ENCODE measurements at regions not wholly inside any gene's neighbourhood (a gene's known extent, or its start where the extent isn't known, plus 50 kb on each side); places are given as distances from the start of the nearest gene placed in this dataset.

- no peak overlapping the region for H3K27ac ChIP-seq (ENCODE audit: low read depth, low read length)
These were observed 409.1 kb upstream of the ATP11B start for GRCh38 chr3:182384221-182384620.

GRCh38 chr3:182385356-182385755, 407.9 kb upstream of the ATP11B start:
- Histone ChIP-seq H3K27me3 (ENCODE audit: control insufficient read depth, low read length) (no peaks in the 10 kb centered on the region), H3K9me3 (ENCODE audit: control insufficient read depth, insufficient read depth, low read length) (peaks cover 5% of the 10 kb centered on the region; the same call in 1 of the 2 replicates), H4K20me1 (ENCODE audit: control insufficient read depth, insufficient read depth, low read depth, low read length) (no peaks in the 10 kb centered on the region), H3K79me2 (ENCODE audit: control insufficient read depth, low read length) (no peaks in the 10 kb centered on the region), H3K36me3 (ENCODE audit: control insufficient read depth, low read length) (no peaks in the 10 kb centered on the region), H3K4me3 (ENCODE audit: low read length) (no peak overlapping the region), H3K27ac (ENCODE audit: low read depth, low read length) (no peak overlapping the region), H3K9me2 (replicated peaks; ENCODE audit: control insufficient read depth, low read length) (no peaks in the 10 kb centered on the region), H3K4me1 (ENCODE audit: control insufficient read depth, low read length) (no peaks in the 10 kb centered on the region), H3F3A (ENCODE audit: control insufficient read depth, insufficient read depth) (no peaks in the 10 kb centered on the region), H3K4me2 (ENCODE audit: low read length) (no peak overlapping the region)
- TF ChIP-seq CTCF (IDR thresholded peaks at IDR 0.05; ENCODE audit: low read depth, low read length, poor library complexity, severe bottlenecking) (no peak), EZH2phosphoT487 (IDR thresholded peaks at IDR 0.05; ENCODE audit: borderline replicate concordance, low read length) (no peak)

More at GRCh38 chr3:182384221-182384620, 409.1 kb upstream of the ATP11B start:
- Histone ChIP-seq H3K4me2 (ENCODE audit: low read length) (no peak overlapping the region), H4K20me1 (ENCODE audit: control insufficient read depth, insufficient read depth, low read depth, low read length) (no peaks in the 10 kb centered on the region), H3K27me3 (ENCODE audit: control insufficient read depth, low read length) (no peaks in the 10 kb centered on the region), H3K36me3 (ENCODE audit: control insufficient read depth, low read length) (no peaks in the 10 kb centered on the region), H3K4me3 (ENCODE audit: low read length) (no peak overlapping the region), H3K4me1 (ENCODE audit: control insufficient read depth, low read length) (no peaks in the 10 kb centered on the region), H3F3A (ENCODE audit: control insufficient read depth, insufficient read depth) (no peaks in the 10 kb centered on the region), H3K9me3 (ENCODE audit: control insufficient read depth, insufficient read depth, low read length) (peaks cover 5% of the 10 kb centered on the region; the same call in 1 of the 2 replicates), H3K9me2 (replicated peaks; ENCODE audit: control insufficient read depth, low read length) (no peaks in the 10 kb centered on the region), H3K79me2 (ENCODE audit: control insufficient read depth, low read length) (no peaks in the 10 kb centered on the region)
- no peak for TF ChIP-seq EZH2phosphoT487 (IDR thresholded peaks at IDR 0.05; ENCODE audit: borderline replicate concordance, low read length)
- TF ChIP-seq CTCF (IDR thresholded peaks at IDR 0.05; ENCODE audit: low read depth, low read length, poor library complexity, severe bottlenecking), result no peak

GRCh38 chr3:182388506-182388905, 404.8 kb upstream of the ATP11B start:
- Histone ChIP-seq H4K20me1 (ENCODE audit: control insufficient read depth, insufficient read depth, low read depth, low read length) (no peaks in the 10 kb centered on the region), H3K4me2 (ENCODE audit: low read length) (no peak overlapping the region), H3K27ac (ENCODE audit: low read depth, low read length) (no peak overlapping the region), H3K9me3 (ENCODE audit: control insufficient read depth, insufficient read depth, low read length) (peaks cover 5% of the 10 kb centered on the region; the same call in 1 of the 2 replicates), H3K4me1 (ENCODE audit: control insufficient read depth, low read length) (peaks cover 21% of the 10 kb centered on the region), H3K36me3 (ENCODE audit: control insufficient read depth, low read length) (no peaks in the 10 kb centered on the region), H3F3A (ENCODE audit: control insufficient read depth, insufficient read depth) (peaks cover 3% of the 10 kb centered on the region; the same call in 1 of the 2 replicates), H3K9me2 (replicated peaks; ENCODE audit: control insufficient read depth, low read length) (no peaks in the 10 kb centered on the region), H3K4me3 (ENCODE audit: low read length) (no peak overlapping the region), H3K27me3 (ENCODE audit: control insufficient read depth, low read length) (no peaks in the 10 kb centered on the region), H3K79me2 (ENCODE audit: control insufficient read depth, low read length) (no peaks in the 10 kb centered on the region)
- TF ChIP-seq EZH2phosphoT487 (IDR thresholded peaks at IDR 0.05; ENCODE audit: borderline replicate concordance, low read length) (no peak), CTCF (IDR thresholded peaks at IDR 0.05; ENCODE audit: low read depth, low read length, poor library complexity, severe bottlenecking) (no peak)
